ENCODE measurements at regions not wholly inside any gene's neighbourhood (a gene's known extent, or its start where the extent isn't known, plus 50 kb on each side); places are given as distances from the start of the nearest gene placed in this dataset.

DNA sequence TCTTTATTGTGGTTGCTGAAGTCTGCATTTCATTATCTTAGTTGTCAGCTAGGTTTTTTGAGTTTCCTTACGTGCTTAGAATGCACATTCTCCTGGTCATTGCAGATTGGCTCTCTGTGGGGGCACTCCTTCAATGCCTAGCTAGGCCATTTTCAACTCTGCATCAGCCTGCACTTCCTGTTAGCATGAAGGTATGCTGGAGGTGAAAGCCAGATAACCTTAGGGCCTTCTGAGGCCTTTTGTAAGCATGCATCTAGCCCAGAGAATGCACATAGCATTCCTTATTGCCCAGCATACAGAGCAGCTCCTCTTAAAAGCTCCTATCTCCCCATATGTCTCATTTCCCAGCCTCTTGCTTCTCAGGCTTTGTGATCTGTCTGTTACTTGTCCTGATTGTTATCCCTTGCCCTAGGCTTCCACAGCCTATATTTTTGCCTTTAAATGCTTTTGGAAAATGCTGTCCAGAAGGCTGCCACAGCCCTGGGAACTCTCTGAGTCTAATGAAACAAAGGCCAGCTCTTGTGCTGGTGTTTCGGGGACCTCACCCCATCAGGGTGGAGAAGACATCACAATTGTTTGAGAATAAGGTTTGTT lies 108.1 kb upstream of the IGFBP3 start:
- Histone ChIP-seq H3K36me3 (no peaks in the 10 kb centered on the region), H3K4me1 (no peaks in the 10 kb centered on the region), H3K27me3 (no peaks in the 10 kb centered on the region), H3K27ac (no peak overlapping the region), H3K4me3 (no peak overlapping the region), H3K9me3 (no peaks in the 10 kb centered on the region)
- in situ Hi-C loops (cut with MboI; ENCODE audit: low sequenced_read_pairs in 4 of 4) = no loop called here
- DNase-seq (no peak), ATAC-seq (no peak)
- intact Hi-C loops (cut with DNase I; ENCODE audit: low total_unique reads) = no loop called here
- TF ChIP-seq, protein P1, sequence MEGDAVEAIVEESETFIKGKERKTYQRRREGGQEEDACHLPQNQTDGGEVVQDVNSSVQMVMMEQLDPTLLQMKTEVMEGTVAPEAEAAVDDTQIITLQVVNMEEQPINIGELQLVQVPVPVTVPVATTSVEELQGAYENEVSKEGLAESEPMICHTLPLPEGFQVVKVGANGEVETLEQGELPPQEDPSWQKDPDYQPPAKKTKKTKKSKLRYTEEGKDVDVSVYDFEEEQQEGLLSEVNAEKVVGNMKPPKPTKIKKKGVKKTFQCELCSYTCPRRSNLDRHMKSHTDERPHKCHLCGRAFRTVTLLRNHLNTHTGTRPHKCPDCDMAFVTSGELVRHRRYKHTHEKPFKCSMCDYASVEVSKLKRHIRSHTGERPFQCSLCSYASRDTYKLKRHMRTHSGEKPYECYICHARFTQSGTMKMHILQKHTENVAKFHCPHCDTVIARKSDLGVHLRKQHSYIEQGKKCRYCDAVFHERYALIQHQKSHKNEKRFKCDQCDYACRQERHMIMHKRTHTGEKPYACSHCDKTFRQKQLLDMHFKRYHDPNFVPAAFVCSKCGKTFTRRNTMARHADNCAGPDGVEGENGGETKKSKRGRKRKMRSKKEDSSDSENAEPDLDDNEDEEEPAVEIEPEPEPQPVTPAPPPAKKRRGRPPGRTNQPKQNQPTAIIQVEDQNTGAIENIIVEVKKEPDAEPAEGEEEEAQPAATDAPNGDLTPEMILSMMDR (IDR thresholded peaks at IDR 0.05 in 4 of 5, conservative IDR thresholded peaks at IDR 0.05 in 1 of 5) = no peak
- TF ChIP-seq POLR2A (IDR thresholded peaks at IDR 0.05) = no peak

DNA sequence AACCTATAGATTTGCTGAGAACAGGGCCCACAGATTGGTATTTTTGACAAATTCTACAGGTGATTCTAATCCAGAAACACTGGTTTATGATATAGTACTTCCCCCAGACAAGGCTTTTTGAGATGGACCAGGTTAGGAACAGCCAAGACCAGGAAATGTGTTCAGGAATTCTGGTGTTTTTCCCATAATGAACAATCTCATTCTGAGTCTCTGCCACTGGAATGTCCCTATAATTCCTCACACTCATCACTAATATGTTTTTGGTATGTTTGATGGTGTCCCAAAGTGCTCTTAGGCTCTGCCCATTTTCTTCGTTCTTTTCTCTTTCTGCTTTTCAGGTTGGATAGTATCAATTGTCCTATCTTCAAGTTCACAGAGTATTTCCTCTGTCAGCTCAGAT lies 107.2 kb upstream of the IGFBP3 start:
- no peaks in the 10 kb centered on the region for H3K27me3 ChIP-seq
- no peak overlapping the region for H3K27ac ChIP-seq
- no peak overlapping the region for H3K4me3 ChIP-seq
- H3K36me3 ChIP-seq = no peaks in the 10 kb centered on the region
- no peak for TF ChIP-seq POLR2A (IDR thresholded peaks at IDR 0.05)
- TF ChIP-seq, protein P1 (IDR thresholded peaks at IDR 0.05 in 4 of 5, conservative IDR thresholded peaks at IDR 0.05 in 1 of 5) = no peak
- DNase-seq (no peak), ATAC-seq (no peak)
- no peaks in the 10 kb centered on the region for H3K9me3 ChIP-seq
- intact Hi-C loops (cut with DNase I; ENCODE audit: low total_unique reads) = no loop called here
- in situ Hi-C loops (cut with MboI; ENCODE audit: low sequenced_read_pairs in 4 of 4) = no loop called here
- H3K4me1 ChIP-seq = no peaks in the 10 kb centered on the region

DNA sequence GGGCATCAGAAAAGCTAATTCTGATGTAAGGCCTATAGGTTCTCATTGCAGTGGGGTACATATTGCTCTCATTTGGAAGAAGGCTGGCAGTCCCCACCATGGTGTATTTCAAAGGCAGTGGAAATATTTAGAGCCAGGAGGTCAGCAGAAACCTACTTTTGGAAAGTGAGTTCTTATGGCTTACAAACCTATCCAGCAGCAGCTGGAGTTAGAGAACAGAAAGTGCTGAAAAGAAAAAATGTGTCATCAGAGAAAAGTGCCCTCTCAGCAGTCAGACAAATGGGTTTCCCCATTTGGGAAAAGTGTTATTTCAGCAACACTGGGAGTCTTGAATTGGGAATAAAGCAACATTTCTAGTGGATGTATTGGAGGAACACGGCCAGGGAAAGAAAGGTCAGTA lies 105.7 kb upstream of the IGFBP3 start:
- no peak for TF ChIP-seq POLR2A (IDR thresholded peaks at IDR 0.05)
- TF ChIP-seq, protein P1 (IDR thresholded peaks at IDR 0.05 in 4 of 5, conservative IDR thresholded peaks at IDR 0.05 in 1 of 5) = no peak
- ATAC-seq = peak in 1 of 2 donors; percentile 10

DNA sequence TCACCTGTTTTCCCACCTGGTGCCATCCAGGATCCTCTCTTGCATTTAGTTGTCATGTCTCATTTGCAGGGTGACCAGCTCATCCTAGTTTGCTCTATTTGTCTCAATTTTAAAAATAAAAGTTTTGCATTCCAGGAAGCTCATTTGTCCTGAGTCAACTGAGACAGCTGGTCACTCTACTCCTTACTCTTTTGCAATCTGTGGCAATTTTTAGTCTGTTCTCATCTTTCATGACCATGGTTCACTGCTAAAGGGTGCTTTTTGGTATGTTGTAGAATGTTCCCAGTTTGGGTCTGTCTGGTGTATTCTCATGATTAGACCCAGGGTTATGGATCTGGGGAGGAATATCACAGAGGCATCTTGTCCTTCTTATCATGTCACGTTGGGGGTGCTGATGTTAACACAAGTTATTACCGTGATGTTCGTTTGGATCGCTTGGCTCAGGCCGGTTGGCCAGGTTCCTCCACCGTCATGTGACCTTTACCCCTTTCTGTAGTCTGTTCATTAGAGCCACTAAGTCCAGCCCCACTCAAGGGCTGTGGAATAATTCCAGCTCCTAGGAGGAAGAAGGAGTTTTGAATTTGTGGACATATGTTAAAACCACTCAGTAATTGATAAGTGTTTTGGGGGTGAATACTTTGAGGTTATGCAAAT lies 103.3 kb upstream of the IGFBP3 start:
- peak in 1 of 2 donors; percentile 19 for DNase-seq
- ATAC-seq = peak in 1 of 2 donors; percentile 74
- in situ Hi-C loops (cut with MboI; ENCODE audit: low sequenced_read_pairs in 4 of 4) = no loop called here
- Histone ChIP-seq H3K9me3 (no peaks in the 10 kb centered on the region), H3K36me3 (no peaks in the 10 kb centered on the region), H3K4me1 (no peaks in the 10 kb centered on the region), H3K27me3 (no peaks in the 10 kb centered on the region), H3K27ac (peak overlapping the region in 1 of 4 donors; percentile 64), H3K4me3 (no peak overlapping the region)
- intact Hi-C loops (cut with DNase I; ENCODE audit: low total_unique reads) = no loop called here
- TF ChIP-seq POLR2A (IDR thresholded peaks at IDR 0.05) = no peak
- TF ChIP-seq, protein P1 (IDR thresholded peaks at IDR 0.05 in 4 of 5, conservative IDR thresholded peaks at IDR 0.05 in 1 of 5) = no peak

More for the DNA sequence above, 105.7 kb upstream of the IGFBP3 start:
- H3K27me3 ChIP-seq = no peaks in the 10 kb centered on the region
- H3K36me3 ChIP-seq = no peaks in the 10 kb centered on the region
- intact Hi-C loops (cut with DNase I; ENCODE audit: low total_unique reads) (no loop called here), in situ Hi-C loops (cut with MboI; ENCODE audit: low sequenced_read_pairs in 4 of 4) (no loop called here)
- no peak for DNase-seq
- no peak overlapping the region for H3K4me3 ChIP-seq
- no peaks in the 10 kb centered on the region for H3K4me1 ChIP-seq
- no peak overlapping the region for H3K27ac ChIP-seq
- H3K9me3 ChIP-seq = no peaks in the 10 kb centered on the region
